HG02885 (cell line): ENCODE measurements at regions not wholly inside any gene's neighbourhood (a gene's known extent, or its start where the extent isn't known, plus 50 kb on each side); places are given as distances from the start of the nearest gene placed in this dataset.

Experiments used
- ATAC-seq: cut with Tn5 transposase; IDR thresholded peaks from one replicate; pipeline ENCODE4 v1.9.1; 2021; ENCODE audit warnings: mild to moderate bottlenecking; ENCODE audit not compliant: unreplicated experiment, poor library complexity

DNA sequence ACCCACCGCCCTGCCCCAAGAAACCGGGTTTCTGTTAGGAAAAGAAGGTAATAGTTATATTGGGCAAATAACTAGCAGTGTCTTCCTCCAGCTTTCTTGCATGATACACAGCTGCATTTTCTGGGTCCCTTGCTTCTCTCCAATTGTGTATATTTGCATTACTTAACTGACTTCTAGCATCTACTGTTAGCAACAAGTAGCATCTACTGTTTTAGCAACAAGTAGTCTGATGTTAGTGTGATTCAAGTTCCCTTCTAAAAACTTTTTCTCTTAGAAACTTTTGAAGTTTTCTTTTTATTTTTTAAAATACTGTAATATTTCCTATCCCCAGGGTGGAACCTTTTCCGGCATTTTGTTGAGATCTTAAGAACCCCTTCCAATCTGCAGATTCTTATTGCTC, 221.2 kb downstream of the CLIC5 start:
- no peak for ATAC-seq

DNA sequence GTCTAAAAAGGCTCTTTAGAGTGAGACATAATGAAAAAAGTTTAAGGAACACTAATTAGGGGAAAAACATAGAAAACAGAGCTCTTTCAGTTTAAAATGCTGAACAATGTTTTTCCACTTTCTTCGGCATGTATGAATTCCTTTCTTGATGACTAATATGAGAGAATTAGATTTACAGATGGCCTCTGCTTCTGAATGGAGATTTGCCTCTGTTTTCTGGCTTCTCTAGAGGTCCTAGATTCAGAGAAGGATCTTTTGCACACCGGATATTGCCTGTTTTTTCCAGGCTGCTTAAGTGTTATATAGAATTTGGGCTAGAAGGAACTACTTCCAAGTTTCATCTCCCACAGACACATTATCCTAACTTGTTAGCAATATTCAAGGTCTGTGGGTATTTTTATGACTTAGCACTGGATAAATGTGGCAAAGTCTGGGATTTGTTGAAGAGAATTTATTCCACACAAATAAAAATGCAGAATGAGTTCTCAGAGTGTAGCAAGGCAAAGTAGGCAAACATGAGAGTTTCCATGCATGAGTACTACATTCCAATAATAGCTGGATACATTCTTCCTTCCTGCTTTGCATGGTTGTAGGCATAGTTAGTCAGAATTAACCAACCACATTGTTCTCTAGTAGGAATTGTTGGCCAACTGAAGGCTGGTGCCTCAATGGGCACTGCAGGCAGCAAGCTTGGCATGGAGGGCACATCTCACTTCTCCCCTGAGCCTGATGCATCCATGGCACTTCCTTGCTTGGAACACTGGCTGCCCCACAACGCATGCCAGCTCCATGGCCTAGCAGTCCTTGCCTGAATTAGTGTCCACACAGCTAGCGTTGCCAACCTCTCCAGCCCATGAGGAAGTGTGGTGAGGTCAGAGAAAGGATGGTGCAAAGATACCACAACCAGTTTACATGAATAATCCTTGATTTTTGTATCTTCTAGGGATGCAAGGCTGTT, 224.2 kb downstream of the CLIC5 start:
- ATAC-seq: no peak

DNA sequence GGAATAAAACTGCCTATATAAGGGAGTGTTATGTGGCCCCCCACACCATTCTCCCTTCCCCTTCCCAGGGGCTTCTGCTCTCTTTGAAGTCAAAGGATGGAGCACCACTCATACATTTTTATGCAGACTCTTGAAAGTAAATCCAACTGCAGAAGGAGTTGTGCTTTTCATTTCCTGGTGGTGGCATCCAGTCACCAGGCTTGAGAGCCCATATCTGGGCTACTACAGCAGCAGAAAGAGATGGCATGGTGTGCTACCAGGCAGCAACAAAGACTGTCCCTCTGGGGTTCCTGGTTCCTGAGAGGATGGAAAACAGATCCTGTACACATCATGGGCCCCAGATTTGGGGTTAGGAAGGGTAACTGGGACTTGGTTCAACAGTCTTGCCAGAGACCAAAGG, 226.4 kb downstream of the CLIC5 start:
- ATAC-seq: no peak

DNA sequence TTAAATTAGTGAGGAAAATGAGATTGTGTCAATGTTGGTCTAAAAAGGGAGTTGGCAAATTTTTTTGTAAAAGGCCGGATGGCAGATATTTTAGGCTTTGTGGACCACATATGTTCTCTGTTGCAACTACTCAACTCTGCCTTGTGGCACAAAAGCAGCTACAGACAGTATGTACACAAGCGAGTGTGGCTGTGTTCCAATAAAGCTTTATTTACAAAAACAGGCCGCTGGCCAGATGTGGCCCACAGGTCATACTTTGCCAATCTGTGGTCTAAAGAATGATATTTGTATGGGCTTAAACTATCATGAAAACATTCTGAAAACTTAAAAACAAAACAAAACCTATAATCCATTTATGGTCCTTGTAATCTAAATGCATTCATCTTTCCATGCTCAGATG, 228.3 kb downstream of the CLIC5 start:
- no peak for ATAC-seq

DNA sequence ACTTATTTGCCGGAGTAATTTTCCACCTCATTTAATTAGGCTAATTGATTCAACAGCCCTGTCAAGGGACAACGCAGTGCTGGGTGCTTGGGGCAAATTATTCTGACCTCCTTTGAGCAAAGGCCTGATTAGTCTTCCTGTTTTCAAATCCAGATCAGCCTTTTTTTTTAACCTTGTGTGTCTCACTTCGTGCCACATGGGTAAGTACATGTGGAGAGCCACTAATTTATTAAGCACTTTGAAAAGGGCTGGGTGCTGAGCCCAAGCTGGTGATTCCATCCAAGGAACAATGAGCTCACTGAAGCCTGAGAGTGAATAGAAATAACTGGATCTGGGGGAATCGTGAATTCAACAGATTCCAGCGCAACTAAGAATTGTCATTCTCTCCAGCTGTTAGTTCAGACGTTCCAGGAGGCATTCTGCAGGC, 229.3 kb downstream of the CLIC5 start:
- no peak for ATAC-seq

DNA sequence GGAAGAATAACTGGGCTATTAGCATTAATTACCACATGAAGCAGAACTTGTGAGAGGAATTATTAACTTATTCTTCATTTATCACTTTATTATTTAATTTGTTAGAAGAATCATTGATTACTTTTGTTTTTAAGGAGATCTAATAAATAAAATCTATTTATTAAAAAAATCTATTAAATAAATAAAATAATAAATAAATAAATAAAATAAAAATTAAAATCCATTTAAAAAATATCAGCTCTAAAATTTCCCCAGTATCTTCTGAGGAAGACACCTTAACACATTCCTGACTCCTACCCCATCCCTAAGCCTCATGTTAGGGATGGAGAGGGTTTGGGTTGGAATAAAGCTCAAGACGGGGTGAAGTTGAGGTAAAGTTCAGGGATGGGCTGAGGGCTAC, 231.4 kb downstream of the CLIC5 start:
- ATAC-seq: no peak

DNA sequence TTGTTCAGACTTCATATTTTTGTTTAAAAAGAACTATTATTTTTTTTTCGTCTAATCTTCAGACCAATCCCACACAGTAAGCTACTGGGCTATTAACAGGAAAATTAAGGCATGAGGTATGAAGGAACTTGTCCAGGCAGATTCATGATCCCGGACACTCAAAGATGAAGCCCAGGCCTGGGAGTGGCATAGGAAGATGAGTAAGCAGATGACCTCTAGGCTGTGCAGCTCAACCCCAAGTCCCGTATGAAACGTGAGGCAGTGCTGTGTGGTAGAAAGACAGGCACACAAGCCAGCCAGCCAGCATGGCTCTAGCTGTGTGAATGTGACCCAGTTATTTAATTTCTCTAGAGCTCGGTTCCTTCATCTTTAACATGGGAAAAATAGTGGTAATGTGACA, 231.9 kb downstream of the CLIC5 start:
- ATAC-seq: no peak

DNA sequence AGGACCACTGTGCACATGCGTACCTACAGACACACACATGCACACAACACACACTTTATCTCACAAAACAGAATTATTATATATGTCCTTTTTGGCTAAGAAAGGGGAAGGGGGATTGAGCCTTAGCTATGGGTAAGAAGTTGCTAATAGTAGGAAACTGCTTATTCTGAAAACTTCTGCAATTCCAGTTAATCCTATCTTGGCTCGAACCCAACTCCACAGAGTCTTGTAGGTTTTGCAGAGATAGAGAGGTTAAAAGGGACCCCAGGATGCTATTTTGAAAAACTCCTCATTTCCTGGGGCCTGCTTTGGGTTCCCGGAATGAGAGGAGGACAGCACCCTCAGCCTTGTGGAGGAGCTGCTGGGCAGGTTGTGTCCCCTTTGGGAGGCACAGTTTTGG, 233.8 kb downstream of the CLIC5 start:
- no peak for ATAC-seq

DNA sequence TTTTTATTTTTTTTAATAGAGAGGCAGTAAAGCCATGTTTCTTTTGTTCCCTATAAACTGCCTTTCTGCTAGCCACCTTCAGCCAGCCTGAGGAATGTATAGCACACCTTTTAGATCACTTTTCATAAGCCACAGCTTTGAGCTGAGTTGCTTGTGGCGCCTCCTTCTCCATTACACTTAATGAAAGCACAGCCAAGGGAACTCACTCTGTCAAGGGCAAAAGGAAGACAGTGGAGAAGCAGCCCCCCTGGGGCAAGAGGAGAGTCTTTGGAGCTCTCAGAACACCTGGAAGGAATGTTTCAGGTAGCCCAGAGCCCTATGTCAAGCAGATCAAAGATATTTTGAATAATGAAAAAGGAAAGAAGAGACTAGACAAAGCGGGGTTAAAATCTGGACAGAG, 235.1 kb downstream of the CLIC5 start:
- no peak for ATAC-seq

DNA sequence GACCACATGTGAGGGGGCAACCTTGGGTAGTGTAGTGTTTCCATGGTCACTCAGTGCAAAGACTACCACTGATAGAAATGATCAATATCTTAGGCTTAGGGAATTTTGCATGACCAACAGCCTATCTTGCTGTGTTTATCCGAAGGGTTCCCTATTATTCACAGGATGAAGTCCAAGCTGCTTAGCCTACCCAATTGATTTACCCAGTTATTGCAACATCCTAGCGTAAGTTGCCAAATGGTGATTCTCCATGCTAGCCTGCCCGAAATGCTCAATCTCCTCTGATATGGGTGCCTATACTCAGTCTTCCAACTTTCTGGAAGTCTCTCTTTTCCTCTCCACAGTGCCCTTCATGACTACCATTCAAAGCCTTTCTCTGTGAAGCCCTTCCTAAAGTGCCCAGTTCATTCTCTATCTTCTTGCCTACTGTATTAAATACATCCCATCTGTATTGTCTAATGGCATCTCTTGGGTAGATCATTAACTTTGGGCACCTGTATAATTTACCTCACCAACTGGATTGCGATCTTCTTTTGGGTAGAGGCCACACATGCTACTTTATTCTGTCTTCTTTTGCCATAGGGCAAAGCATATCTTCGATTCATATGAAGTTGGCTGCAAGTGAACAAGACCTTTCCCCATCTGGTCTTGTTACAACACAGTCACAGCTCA, 240.5 kb downstream of the CLIC5 start:
- ATAC-seq: no peak

DNA sequence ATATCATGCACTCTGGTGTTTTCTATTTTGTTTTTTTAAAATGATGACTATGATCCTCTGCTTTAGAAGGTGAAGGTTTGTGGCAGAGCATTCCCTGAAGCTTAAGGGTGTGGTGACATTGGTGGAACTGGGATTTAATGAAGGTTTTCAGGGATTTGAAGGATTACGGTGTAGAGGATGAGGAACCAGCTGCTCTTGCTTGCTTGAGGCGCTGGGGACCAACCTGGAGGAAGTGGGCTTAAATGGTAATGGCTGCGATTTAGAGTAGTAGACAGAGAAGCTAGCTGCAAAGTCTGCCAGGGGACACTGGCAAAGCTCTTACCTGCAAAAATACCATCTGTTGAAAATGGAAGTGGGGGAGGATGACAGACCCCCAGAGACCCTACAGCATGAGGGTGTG, 241.8 kb downstream of the CLIC5 start:
- ATAC-seq: no peak

DNA sequence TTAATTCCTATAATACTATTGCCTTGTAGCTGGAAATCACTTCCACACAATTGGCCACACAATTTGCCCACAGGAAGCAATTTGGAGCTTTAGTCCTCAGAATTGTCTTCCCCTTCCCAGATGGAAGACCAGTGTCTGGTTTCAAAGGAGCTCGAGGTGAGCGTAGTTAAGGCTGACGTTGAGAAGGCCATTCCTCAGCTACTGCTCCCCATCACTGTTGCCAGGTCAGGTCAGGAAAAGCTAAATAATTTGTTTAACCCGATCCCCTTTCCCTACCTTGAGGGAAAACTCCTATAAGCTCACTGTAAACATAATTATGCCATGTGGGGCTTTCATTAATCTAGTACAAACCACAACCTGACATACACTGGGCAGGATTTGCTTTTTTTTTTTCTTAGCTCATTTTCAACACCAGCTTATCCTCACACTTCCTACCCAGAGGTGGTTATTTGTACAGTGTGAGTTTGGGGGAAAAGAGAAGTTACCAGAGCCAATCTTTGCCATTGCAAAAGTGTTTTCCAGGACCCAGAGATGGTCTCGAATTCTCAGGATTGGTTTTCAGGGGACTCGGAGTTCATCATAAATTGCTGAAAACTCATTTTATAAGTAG, 242.7 kb downstream of the CLIC5 start:
- no peak for ATAC-seq

DNA sequence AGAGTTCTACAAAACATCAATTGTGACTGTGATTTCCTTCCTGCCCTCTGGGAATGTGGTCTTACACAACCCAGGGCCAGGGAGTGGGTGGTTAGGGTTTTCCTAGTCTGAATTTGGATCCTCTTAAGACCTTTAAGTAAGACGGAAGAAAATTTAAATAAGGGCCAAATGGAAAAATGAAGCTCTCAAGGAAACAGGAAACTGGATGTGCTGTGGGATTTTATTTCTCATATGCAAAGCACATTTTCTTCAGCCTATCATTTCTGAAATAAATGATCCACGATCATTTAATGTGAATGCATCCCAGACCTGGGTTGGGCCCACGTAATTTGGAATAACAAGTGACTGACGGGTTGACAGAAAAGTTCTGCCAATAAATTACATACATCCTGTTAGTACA, 243.6 kb downstream of the CLIC5 start:
- no peak for ATAC-seq

DNA sequence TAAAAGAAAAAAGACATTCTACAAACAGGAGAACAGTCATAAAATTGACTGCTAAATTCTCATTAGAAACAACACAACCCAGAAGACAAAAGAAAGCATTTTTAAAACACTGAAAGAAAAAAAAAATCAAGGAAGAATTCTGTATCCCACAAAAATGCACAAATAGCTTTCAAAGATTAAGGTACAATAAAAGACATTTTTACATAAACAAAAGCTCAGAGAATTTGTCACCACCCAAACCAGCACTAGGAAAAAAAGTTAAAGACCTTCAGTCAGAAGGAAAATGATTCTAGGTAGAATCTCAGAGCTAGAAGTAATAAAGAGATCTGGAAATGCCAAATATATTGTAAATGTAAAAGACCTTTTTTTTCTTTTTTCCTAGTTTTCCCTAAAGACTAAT, 252.4 kb downstream of the CLIC5 start:
- no peak for ATAC-seq

DNA sequence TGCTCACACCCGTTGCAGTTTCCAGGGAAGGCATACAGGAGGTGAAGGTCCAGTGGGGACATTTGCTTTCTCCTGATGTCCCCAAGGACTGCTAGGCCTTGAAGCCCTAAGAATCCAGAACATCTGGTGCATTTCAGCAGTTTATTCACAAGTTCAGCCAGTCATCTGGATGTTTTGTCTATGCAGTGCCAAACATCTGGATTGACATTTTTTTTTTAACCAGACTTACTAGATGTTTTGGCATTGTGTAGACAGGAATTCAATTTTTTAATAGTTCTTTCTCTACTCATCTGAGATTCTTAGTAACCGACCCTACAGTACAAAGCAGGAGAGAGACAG, 256.2 kb downstream of the CLIC5 start:
- no peak for ATAC-seq

DNA sequence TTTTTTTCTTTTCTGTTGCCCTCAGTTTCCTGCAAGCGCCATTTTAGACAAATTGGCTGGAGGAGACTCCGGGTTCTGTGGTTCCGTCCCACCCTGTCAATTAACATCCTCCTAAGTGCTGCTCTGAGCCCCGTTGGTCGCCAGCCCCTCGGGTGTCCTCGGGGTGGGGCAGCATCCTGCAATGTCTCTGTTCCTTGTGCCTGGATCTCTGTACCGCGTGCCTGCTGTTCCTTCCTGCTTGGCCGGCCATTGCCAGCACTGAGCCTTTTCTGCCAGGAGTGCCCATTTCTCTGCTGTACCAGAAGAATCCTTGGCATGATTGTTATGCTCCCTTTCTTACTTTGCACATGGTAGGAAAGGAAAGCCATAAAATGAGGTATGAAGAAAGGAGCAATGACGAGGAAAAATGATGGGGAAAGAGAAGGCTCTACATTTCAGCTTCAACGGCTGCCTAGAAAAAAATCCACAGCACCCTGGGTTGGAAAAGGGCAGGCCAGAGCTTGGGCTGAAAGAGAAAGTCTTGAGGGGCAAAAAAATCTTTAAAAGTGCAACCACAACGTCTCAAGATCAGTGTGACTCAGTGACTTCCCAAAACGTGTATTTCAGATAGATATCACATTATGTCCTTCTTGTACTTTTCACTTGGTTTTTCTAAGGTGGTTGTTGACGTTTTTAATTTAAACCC, 256.7 kb downstream of the CLIC5 start:
- no peak for ATAC-seq

DNA sequence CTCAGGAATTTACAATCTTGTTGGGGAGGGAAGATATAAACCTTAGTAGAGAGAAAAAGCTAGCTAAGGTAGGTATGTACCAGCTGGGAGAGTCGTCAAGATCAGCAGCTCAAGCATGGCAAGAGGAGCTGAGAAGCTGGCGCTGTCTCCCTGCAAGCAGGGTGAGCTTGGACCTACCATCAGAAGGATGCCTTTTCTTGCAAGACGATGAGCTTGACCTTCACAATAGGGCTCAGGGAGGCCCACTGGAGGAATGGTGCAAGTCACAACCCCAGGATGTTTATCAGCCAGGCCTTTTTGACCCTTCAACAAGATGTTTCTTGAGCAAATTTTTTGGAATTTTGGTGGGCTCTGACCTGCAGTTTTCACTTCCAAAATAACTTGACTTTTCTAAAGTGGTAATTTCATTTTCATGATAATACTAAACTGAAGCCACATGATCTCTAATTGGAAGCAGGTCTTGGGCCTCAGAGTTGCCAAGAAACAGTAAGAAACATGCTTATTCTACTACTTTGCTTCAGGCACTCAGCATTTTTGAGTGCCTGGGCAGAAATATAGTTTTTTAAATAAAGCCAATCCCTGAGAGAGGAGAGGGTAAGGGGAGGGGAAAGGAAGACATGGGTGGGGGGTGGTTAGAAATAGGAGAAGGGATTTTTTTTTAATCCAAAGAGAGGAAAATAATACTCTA, 258.1 kb downstream of the CLIC5 start:
- no peak for ATAC-seq

DNA sequence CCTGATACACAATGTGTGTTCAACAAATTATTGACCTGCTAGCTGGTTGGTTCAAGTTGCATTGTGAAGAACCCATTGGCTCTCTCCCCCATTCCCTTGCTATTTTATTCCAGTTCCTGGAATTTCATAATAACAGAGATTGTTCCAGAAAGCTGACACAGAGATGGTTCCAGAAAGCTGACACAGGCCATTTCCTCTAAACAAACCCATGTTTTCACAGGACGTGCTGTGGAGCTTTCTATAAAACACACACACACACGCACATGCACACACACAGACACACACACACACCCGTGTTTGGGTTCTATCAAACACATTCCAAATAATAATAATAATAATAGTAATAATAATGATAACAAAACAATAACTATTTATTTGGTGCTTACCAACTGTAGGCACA, 259.1 kb downstream of the CLIC5 start:
- no peak for ATAC-seq

DNA sequence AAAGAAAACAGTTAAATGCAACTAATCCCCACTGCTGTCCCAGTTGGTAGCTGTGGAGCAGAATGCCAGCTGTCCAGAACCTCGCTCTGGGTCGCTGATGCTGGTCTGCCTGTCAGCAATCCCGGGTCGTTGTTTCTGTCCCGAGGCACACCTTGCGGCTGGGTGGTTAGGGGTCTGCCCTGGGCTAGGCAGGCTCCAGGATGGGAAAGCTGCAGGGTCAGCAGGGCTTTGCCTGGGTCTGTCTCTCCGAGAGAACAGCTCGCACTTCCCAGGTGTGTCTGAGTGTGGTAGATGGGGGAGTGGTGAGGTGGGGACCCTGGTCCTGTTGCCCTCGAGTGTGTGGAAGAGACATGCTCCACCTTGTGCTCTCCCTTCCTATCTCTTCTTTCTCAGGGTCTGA, 261.2 kb downstream of the CLIC5 start:
- no peak for ATAC-seq

DNA sequence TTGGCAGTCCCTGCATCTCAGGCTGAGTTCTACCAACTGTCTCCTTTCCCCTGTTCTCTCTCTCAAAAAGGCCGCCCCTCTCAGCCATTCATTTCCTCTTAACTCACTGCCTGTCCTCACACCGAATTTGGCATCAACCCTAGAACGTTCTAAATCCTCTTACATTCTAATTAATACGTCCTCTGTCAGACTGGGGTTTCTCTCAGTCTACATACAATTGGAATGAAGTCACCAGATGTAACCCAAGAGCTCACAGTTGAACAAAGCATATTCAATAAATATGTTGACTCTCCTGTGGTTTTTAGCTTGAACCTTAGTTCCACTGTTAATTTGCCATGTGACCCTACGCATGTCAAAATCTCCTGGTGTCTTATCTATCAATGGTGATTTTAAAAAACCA, 269.6 kb downstream of the CLIC5 start:
- ATAC-seq: no peak
